ENCODE measurements at regions not wholly inside any gene's neighbourhood (a gene's known extent, or its start where the extent isn't known, plus 50 kb on each side); places are given as distances from the start of the nearest gene placed in this dataset.

GRCh38 chr2:189370719-189371118 lies 70.6 kb upstream of the WDR75 start (continued):
- TF ChIP-seq E4F1 (IDR thresholded peaks at IDR 0.05; ENCODE audit: borderline replicate concordance, partially characterized antibody) (no peak), IRF5 (IDR thresholded peaks at IDR 0.05; ENCODE audit: borderline replicate concordance) (no peak), YY1 (IDR thresholded peaks at IDR 0.05; ENCODE audit: low read depth, low read length) (no peak), SP1 (IDR thresholded peaks at IDR 0.05; ENCODE audit: low read depth, low read length) (no peak), HDGF (IDR thresholded peaks at IDR 0.05) (no peak), NR2C1 (IDR thresholded peaks at IDR 0.05) (no peak), PBX3 (IDR thresholded peaks at IDR 0.05; ENCODE audit: insufficient replicate concordance, low read depth, low read length) (no peak), POLR2AphosphoS2 (IDR thresholded peaks at IDR 0.05; ENCODE audit: low read depth, low read length) (no peak), PRDM15 (CRISPR knock-in tag; IDR thresholded peaks at IDR 0.05) (no peak), SKIL (IDR thresholded peaks at IDR 0.05; ENCODE audit: low read depth, poor library complexity, severe bottlenecking) (no peak), SMC3 (IDR thresholded peaks at IDR 0.05; ENCODE audit: borderline replicate concordance, low read length) (no peak)

All from GM12878 (cell line).